Prostate gland (tissue), 2 donors: ENCODE measurements at regions not wholly inside any gene's neighbourhood (a gene's known extent, or its start where the extent isn't known, plus 50 kb on each side); places are given as distances from the start of the nearest gene placed in this dataset.

Experiments
- CTCF ChIP-seq, 4 experiments: fragments of 200-600 bp in 2 of 4; fragments of 450-650 bp in 2 of 4; sonication (generic) in 2 of 4; IDR thresholded peaks; 1 replicate in 3 of 4; 2 replicates in 1 of 4; pipeline ENCODE4 v1.5.1; 2016 to 2019; ENCODE audit warnings: antibody characterized with exemption in 4 of 4, mild to moderate bottlenecking in 2 of 4, moderate library complexity in 2 of 4
- POLR2A ChIP-seq: fragments of 450-650 bp; IDR thresholded peaks from one replicate; pipeline ENCODE4 v1.6.1; 2016; ENCODE audit warnings: antibody characterized with exemption, mild to moderate bottlenecking
- POLR2AphosphoS5 ChIP-seq: sonication (generic); formaldehyde crosslinking; IDR thresholded peaks from one replicate; pipeline ENCODE4 v1.6.1; 2017; ENCODE audit warnings: antibody characterized with exemption

- TF ChIP-seq CTCF (IDR thresholded peaks at IDR 0.05), result no peak
- TF ChIP-seq POLR2A, result no peak
- no peak for TF ChIP-seq POLR2AphosphoS5
Measured at GRCh38 chr3:134718726-134719125, 67.9 kb upstream of the KY start.
